ENCODE measurements at regions not wholly inside any gene's neighbourhood (a gene's known extent, or its start where the extent isn't known, plus 50 kb on each side); places are given as distances from the start of the nearest gene placed in this dataset.

DNA sequence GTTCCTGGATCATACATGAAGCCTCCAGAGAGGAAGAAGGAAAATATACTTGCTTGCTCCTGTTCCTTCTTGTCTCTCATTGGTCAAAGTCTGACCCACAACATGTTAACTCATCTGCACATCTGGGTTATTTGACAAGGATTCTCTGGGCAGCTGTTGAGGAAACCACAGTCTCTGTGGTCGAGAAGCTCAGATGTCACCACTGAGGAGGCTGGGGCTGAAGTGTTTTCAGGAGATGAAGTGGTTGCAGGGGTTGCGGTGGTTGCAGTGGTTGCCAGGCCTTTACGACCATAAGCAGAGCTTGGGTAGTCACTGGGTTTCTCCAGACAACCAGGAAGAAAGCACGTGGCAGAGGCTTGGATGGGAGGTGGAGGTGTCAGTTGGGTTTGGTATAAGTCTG lies 265.0 kb upstream of the LRIG3 start:
- TF ChIP-seq, protein P1, sequence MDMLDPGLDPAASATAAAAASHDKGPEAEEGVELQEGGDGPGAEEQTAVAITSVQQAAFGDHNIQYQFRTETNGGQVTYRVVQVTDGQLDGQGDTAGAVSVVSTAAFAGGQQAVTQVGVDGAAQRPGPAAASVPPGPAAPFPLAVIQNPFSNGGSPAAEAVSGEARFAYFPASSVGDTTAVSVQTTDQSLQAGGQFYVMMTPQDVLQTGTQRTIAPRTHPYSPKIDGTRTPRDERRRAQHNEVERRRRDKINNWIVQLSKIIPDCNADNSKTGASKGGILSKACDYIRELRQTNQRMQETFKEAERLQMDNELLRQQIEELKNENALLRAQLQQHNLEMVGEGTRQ (IDR thresholded peaks at IDR 0.05; ENCODE audit: low read depth, low read length) = no peak
- TF ChIP-seq, protein P2, sequence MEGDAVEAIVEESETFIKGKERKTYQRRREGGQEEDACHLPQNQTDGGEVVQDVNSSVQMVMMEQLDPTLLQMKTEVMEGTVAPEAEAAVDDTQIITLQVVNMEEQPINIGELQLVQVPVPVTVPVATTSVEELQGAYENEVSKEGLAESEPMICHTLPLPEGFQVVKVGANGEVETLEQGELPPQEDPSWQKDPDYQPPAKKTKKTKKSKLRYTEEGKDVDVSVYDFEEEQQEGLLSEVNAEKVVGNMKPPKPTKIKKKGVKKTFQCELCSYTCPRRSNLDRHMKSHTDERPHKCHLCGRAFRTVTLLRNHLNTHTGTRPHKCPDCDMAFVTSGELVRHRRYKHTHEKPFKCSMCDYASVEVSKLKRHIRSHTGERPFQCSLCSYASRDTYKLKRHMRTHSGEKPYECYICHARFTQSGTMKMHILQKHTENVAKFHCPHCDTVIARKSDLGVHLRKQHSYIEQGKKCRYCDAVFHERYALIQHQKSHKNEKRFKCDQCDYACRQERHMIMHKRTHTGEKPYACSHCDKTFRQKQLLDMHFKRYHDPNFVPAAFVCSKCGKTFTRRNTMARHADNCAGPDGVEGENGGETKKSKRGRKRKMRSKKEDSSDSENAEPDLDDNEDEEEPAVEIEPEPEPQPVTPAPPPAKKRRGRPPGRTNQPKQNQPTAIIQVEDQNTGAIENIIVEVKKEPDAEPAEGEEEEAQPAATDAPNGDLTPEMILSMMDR (conservative IDR thresholded peaks at IDR 0.05; ENCODE audit: low read depth, low read length) = no peak
- no peak for TF ChIP-seq POLR2A (IDR thresholded peaks at IDR 0.05; ENCODE audit: low read depth, low read length)

Data from IMR-90 (cell line).